DND-41 (cell line): ENCODE measurements at regions not wholly inside any gene's neighbourhood (a gene's known extent, or its start where the extent isn't known, plus 50 kb on each side); places are given as distances from the start of the nearest gene placed in this dataset.

ENCODE experiments used
- CTCF ChIP-seq: IDR thresholded peaks from 2 replicates; pipeline ENCODE4 v1.5.1; 2012; ENCODE audit warnings: borderline replicate concordance, low read length, moderate library complexity, mild to moderate bottlenecking; ENCODE audit not compliant: poor library complexity, severe bottlenecking; ENCODE audit errors: extremely low read depth
- EZH2 ChIP-seq: IDR thresholded peaks from 3 replicates; pipeline ENCODE4 v1.6.1; 2012; ENCODE audit warnings: borderline replicate concordance, low read depth, mild to moderate bottlenecking, moderate library complexity, low read length, inconsistent platforms; ENCODE audit not compliant: severe bottlenecking

- TF ChIP-seq CTCF: no peak
- no peak for TF ChIP-seq EZH2
These were observed 385.0 kb upstream of the ETAA1 start for GRCh38 chr2:67012165-67012564.
